ENCODE measurements at regions not wholly inside any gene's neighbourhood (a gene's known extent, or its start where the extent isn't known, plus 50 kb on each side); places are given as distances from the start of the nearest gene placed in this dataset.

GRCh38 chr4:25489253-25489797, 112.3 kb downstream of the ANAPC4 start:
- no peak for TF ChIP-seq POLR2A (IDR thresholded peaks at IDR 0.05)
- TF ChIP-seq, protein P1, sequence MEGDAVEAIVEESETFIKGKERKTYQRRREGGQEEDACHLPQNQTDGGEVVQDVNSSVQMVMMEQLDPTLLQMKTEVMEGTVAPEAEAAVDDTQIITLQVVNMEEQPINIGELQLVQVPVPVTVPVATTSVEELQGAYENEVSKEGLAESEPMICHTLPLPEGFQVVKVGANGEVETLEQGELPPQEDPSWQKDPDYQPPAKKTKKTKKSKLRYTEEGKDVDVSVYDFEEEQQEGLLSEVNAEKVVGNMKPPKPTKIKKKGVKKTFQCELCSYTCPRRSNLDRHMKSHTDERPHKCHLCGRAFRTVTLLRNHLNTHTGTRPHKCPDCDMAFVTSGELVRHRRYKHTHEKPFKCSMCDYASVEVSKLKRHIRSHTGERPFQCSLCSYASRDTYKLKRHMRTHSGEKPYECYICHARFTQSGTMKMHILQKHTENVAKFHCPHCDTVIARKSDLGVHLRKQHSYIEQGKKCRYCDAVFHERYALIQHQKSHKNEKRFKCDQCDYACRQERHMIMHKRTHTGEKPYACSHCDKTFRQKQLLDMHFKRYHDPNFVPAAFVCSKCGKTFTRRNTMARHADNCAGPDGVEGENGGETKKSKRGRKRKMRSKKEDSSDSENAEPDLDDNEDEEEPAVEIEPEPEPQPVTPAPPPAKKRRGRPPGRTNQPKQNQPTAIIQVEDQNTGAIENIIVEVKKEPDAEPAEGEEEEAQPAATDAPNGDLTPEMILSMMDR (IDR thresholded peaks at IDR 0.05), result no peak
